Gastrocnemius medialis (tissue), 4 donors: ENCODE measurements at regions not wholly inside any gene's neighbourhood (a gene's known extent, or its start where the extent isn't known, plus 50 kb on each side); places are given as distances from the start of the nearest gene placed in this dataset.

Experiments used
- POLR2A ChIP-seq, 2 donors: fragments of 450-650 bp; IDR thresholded peaks; one replicate each; pipeline ENCODE4 v1.6.1; 2017; ENCODE audit warnings: antibody characterized with exemption in 2 of 2, mild to moderate bottlenecking in 2 of 2, moderate library complexity in 2 of 2
- TF ChIP-seq, protein P1 (sequence below), 5 experiments: fragments of 450-650 bp in 3 of 5; fragments of 200-600 bp in 2 of 5; sonication (generic) in 2 of 5; IDR thresholded peaks in 4 of 5; conservative IDR thresholded peaks in 1 of 5; 1 replicate in 4 of 5; 2 replicates in 1 of 5; pipeline ENCODE4 v1.5.1; 2016 to 2019; ENCODE audit warnings: antibody characterized with exemption in 5 of 5, mild to moderate bottlenecking in 3 of 5, moderate library complexity in 3 of 5

- TF ChIP-seq, protein P1, sequence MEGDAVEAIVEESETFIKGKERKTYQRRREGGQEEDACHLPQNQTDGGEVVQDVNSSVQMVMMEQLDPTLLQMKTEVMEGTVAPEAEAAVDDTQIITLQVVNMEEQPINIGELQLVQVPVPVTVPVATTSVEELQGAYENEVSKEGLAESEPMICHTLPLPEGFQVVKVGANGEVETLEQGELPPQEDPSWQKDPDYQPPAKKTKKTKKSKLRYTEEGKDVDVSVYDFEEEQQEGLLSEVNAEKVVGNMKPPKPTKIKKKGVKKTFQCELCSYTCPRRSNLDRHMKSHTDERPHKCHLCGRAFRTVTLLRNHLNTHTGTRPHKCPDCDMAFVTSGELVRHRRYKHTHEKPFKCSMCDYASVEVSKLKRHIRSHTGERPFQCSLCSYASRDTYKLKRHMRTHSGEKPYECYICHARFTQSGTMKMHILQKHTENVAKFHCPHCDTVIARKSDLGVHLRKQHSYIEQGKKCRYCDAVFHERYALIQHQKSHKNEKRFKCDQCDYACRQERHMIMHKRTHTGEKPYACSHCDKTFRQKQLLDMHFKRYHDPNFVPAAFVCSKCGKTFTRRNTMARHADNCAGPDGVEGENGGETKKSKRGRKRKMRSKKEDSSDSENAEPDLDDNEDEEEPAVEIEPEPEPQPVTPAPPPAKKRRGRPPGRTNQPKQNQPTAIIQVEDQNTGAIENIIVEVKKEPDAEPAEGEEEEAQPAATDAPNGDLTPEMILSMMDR (IDR thresholded peaks at IDR 0.05 in 4 of 5, conservative IDR thresholded peaks at IDR 0.05 in 1 of 5), result no peak
- no peak for TF ChIP-seq POLR2A (IDR thresholded peaks at IDR 0.05)
Measured at GRCh38 chr11:70501051-70501901, 102.9 kb downstream of the CTTN start.
